HG03460 (cell line): ENCODE measurements at regions not wholly inside any gene's neighbourhood (a gene's known extent, or its start where the extent isn't known, plus 50 kb on each side); places are given as distances from the start of the nearest gene placed in this dataset.

Source experiments
- ATAC-seq: cut with Tn5 transposase; IDR thresholded peaks from one replicate; pipeline ENCODE4 v1.9.1; 2021; ENCODE audit not compliant: unreplicated experiment

GRCh38 chr9:107431461-107431860 is 58.1 kb downstream of the KLF4 start:
- ATAC-seq: no peak

DNA sequence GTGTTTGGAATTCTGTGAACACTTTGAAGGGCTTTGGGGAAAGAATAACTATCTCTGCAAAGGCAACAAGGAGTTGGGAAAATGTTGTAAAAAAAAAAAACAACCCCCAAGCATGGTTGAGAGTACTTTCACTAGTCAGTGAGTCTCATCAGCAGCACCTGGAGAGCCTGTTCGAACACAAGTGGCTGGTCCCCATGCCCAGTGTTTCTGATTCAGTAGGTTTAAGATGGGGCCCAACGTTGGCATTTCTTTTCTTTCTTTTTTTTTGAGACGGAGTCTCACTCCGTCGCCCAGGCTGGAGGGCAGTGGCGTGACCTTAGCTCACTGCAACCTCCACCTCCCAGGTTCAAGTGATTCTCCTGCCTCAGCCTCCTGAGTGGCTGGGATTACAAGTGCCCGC is 59.5 kb downstream of the KLF4 start:
- no peak for ATAC-seq

GRCh38 chr9:107426126-107426525 is 63.4 kb downstream of the KLF4 start:
- no peak for ATAC-seq

GRCh38 chr9:107425101-107426025 is 64.2 kb downstream of the KLF4 start:
- ATAC-seq: peak; percentile 87

GRCh38 chr9:107423540-107423939 is 66.0 kb downstream of the KLF4 start:
- ATAC-seq: no peak

DNA sequence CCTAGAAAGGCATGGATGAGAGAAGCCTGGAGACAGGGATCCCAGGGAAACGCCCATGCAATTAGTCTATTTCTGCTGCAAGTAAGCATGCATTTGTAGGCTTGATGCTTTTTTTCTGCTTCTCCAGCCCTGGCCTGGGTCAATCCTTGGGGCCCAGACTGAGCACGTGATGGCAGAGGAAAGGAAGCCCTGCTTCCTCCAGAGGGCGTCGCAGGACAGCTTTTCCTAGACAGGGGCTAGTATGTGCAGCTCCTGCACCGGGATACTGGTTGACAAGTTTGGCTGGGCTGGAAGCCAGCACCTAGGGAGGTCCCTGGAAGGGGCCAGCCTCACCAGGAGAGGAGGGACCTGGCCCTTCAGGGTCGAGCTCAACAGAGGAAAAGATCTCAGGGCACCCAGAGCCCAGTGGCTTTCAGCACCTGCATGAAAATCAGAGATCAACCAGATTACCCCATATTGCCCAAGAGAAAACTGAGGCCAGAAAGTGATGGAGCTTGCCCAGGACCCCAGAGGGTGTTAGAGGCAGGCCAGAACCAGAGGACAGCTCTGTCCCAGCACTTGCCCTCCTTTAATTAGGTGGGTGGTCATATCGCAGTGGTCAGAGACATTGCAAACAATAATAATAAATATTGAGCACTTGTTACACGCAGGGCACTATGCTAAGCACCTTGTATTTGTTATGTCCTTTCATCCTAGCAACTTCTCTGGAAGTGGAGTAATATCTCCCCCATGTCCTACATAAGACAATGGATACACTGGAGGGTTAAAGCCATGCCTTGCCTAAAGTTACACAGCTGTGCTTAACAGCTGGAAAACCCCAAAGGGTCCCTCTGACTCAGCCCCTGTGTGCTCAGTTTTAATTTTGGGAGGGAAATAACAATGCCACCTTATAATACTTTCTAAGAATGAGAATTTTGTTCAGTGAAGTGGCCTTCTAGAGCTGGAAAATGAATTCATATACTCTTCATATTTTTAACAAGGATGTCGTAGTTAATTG is 67.1 kb downstream of the KLF4 start:
- ATAC-seq: peak; percentile 43

GRCh38 chr9:107410420-107410819 is 79.1 kb downstream of the KLF4 start:
- ATAC-seq: no peak

- ATAC-seq: no peak
Measured at GRCh38 chr9:107409581-107410389, 79.8 kb downstream of the KLF4 start.

DNA sequence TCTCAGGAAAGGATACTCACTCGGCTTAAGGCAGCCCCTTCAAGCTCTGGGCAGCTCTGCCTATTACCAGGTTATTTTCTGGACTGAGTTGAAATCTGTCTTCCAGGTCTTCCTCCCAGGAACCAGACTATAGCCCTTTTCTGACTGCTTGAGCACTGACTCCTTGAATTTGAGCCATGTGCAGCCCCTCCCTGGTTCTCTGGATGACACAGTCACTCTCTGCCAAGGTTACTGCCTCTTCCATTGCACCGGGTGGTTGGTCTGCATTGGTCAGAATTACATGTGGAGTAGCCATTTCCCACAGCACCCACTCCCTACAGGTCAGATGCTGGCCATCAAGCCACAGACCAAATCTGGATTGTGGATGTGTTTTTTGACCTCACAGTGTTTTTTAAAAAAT is 81.9 kb downstream of the KLF4 start:
- no peak for ATAC-seq

DNA sequence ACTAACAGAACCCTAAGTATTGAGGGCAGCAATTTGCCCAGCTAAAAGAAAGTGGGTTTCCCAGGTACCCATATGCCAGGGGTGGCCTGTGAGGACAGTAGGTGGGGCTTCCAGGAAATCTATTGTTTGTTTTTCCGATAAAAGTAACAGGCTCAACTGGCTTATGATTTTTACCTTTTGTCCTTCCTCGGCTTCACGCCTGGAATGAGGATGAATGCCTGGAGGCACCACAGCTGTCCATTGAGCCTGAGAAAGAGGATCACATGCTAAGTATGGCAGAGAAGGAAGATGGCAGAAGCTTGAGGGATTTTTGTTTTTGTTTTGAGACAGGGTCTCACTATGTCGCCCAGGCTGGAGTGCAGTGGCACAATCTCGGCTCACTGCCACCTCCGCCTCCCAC is 84.1 kb downstream of the KLF4 start:
- ATAC-seq: no peak

DNA sequence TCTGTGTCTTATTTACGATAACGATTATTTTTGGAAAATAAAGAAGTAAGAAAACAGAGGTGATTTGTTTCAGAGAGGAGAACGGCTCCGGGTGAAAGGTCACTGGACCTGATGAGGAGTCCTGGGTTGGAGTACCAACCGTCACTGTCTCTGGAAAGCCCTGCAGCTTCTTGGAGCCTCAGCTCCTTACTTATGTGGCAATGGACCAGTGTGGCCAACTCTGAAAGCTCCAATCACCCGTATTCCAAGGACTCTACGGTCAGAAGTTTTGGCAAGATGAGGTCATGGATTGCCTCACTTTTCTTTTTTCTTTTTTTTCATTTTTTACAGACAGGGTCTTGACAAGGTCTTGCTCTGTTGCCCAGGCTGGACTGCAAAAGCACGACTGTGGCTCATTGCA is 84.8 kb downstream of the KLF4 start:
- no peak for ATAC-seq

DNA sequence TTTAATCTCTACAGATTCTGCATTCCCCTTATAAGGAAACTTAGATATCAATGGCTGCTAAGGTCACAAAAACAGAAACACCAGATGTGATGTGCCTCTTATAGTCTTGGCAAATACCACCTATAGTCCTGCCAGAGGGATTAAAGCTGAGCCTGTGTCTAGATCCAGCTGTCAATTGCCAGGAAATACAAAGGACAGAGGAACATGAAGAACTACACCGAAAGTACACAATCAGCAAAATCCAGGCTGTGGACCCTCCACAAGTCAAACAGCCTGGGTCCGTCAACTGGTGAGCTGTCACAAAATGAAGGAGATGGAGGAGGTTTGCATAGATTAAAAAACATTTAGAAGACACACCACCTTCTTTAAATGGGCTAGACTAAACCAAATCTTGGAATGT is 85.4 kb downstream of the KLF4 start:
- ATAC-seq: no peak

- ATAC-seq: no peak
Measured at GRCh38 chr9:107397076-107398044, 92.2 kb downstream of the KLF4 start.

DNA sequence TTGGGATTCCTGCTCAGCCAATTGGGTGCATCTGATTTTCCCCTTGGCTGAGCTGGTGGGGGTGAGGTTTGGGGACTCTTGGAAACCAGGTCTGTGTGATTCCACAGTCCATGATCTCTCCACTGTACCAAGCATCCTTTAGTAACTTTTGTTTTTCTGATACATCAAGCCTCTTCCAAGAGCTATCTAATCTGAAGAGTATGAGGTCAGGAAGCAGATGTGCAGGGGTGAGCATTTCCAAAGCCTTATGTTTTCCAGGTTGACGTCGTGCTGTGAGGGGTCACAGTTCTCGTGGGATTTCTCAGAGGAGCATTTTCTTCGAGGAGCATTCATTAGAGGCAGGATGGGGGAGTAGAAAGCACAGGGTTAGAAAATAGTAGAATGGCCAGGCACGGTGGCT is 95.3 kb downstream of the KLF4 start:
- no peak for ATAC-seq

- ATAC-seq: no peak
Measured at GRCh38 chr9:107390778-107391177, 98.8 kb downstream of the KLF4 start.

- ATAC-seq: no peak
Measured at GRCh38 chr9:107390279-107390678, 99.3 kb downstream of the KLF4 start.

GRCh38 chr9:107389617-107390071 is 99.9 kb downstream of the KLF4 start:
- no peak for ATAC-seq

- no peak for ATAC-seq
Measured at GRCh38 chr9:107388890-107389289, 100.7 kb downstream of the KLF4 start.

GRCh38 chr9:107387409-107387808 is 102.2 kb downstream of the KLF4 start:
- no peak for ATAC-seq

DNA sequence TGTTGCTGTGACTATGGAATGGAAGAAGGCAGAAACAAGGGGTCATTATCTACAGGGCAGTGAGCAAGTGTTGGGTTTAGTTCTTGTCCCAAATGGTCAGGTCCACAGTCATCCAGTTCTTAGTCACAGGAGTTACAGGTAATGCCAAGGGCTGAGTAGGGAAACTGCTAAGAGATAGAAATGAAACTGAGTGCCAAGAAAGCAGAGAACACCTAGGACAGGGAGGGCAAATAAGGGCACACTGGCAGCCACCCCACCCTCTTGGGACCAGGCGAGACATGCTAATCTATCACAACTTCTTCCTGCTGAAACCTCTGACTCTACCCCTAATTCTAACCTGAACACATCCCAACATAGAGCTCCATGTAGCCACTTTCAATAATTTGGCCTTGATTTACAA is 103.2 kb downstream of the KLF4 start:
- ATAC-seq: no peak
